H1 (cell line): ENCODE measurements at regions not wholly inside any gene's neighbourhood (a gene's known extent, or its start where the extent isn't known, plus 50 kb on each side); places are given as distances from the start of the nearest gene placed in this dataset.

Source experiments
- POLR2AphosphoS5 ChIP-seq: IDR thresholded peaks from 2 replicates; pipeline ENCODE4 v1.6.1; 2011; ENCODE audit warnings: low read depth, low read length
- TF ChIP-seq, protein P1 (sequence below): fragments of 300-600 bp; sonication (generic); IDR thresholded peaks from 2 replicates; pipeline ENCODE4 v1.7.1; 2012; ENCODE audit warnings: low read length, moderate library complexity, mild to moderate bottlenecking, inconsistent platforms; ENCODE audit not compliant: insufficient replicate concordance

DNA sequence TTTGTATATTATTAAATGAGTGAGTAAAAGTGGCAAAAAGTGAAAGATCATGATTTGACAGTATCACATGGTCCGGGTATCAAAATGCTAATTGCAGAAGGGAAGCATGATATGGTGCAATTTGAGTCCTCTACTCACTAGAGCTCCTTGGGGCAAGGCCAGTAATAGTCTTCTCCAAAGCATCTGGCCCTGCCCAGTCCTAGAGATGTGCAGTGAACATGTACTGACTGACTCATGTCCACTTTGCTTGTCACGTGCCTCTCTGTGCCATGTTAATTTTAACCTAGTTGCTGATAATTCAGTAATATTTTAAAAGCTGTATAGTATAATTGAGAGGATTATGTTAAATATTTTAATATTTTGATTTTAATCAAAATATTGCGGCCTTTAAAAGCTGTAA, 54.6 kb upstream of the TENM3 start (continued):
- TF ChIP-seq, protein P1, sequence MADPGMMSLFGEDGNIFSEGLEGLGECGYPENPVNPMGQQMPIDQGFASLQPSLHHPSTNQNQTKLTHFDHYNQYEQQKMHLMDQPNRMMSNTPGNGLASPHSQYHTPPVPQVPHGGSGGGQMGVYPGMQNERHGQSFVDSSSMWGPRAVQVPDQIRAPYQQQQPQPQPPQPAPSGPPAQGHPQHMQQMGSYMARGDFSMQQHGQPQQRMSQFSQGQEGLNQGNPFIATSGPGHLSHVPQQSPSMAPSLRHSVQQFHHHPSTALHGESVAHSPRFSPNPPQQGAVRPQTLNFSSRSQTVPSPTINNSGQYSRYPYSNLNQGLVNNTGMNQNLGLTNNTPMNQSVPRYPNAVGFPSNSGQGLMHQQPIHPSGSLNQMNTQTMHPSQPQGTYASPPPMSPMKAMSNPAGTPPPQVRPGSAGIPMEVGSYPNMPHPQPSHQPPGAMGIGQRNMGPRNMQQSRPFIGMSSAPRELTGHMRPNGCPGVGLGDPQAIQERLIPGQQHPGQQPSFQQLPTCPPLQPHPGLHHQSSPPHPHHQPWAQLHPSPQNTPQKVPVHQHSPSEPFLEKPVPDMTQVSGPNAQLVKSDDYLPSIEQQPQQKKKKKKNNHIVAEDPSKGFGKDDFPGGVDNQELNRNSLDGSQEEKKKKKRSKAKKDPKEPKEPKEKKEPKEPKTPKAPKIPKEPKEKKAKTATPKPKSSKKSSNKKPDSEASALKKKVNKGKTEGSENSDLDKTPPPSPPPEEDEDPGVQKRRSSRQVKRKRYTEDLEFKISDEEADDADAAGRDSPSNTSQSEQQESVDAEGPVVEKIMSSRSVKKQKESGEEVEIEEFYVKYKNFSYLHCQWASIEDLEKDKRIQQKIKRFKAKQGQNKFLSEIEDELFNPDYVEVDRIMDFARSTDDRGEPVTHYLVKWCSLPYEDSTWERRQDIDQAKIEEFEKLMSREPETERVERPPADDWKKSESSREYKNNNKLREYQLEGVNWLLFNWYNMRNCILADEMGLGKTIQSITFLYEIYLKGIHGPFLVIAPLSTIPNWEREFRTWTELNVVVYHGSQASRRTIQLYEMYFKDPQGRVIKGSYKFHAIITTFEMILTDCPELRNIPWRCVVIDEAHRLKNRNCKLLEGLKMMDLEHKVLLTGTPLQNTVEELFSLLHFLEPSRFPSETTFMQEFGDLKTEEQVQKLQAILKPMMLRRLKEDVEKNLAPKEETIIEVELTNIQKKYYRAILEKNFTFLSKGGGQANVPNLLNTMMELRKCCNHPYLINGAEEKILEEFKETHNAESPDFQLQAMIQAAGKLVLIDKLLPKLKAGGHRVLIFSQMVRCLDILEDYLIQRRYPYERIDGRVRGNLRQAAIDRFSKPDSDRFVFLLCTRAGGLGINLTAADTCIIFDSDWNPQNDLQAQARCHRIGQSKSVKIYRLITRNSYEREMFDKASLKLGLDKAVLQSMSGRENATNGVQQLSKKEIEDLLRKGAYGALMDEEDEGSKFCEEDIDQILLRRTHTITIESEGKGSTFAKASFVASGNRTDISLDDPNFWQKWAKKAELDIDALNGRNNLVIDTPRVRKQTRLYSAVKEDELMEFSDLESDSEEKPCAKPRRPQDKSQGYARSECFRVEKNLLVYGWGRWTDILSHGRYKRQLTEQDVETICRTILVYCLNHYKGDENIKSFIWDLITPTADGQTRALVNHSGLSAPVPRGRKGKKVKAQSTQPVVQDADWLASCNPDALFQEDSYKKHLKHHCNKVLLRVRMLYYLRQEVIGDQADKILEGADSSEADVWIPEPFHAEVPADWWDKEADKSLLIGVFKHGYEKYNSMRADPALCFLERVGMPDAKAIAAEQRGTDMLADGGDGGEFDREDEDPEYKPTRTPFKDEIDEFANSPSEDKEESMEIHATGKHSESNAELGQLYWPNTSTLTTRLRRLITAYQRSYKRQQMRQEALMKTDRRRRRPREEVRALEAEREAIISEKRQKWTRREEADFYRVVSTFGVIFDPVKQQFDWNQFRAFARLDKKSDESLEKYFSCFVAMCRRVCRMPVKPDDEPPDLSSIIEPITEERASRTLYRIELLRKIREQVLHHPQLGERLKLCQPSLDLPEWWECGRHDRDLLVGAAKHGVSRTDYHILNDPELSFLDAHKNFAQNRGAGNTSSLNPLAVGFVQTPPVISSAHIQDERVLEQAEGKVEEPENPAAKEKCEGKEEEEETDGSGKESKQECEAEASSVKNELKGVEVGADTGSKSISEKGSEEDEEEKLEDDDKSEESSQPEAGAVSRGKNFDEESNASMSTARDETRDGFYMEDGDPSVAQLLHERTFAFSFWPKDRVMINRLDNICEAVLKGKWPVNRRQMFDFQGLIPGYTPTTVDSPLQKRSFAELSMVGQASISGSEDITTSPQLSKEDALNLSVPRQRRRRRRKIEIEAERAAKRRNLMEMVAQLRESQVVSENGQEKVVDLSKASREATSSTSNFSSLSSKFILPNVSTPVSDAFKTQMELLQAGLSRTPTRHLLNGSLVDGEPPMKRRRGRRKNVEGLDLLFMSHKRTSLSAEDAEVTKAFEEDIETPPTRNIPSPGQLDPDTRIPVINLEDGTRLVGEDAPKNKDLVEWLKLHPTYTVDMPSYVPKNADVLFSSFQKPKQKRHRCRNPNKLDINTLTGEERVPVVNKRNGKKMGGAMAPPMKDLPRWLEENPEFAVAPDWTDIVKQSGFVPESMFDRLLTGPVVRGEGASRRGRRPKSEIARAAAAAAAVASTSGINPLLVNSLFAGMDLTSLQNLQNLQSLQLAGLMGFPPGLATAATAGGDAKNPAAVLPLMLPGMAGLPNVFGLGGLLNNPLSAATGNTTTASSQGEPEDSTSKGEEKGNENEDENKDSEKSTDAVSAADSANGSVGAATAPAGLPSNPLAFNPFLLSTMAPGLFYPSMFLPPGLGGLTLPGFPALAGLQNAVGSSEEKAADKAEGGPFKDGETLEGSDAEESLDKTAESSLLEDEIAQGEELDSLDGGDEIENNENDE = no peak
- no peak for TF ChIP-seq POLR2AphosphoS5
